ENCODE measurements at regions not wholly inside any gene's neighbourhood (a gene's known extent, or its start where the extent isn't known, plus 50 kb on each side); places are given as distances from the start of the nearest gene placed in this dataset.

- Histone ChIP-seq H3K36me3 (ENCODE audit: control insufficient read depth, insufficient read depth, low read length) (no peaks in the 10 kb centered on the region), H3K4ac (ENCODE audit: low read depth, low read length) (no peak overlapping the region), H4K5ac (ENCODE audit: low read length) (no peak overlapping the region), H3K27ac (ENCODE audit: low read depth, low read length) (no peak overlapping the region), H3K79me1 (ENCODE audit: low read length) (no peaks in the 10 kb centered on the region), H3K56ac (ENCODE audit: low read length) (no peak overlapping the region), H3K27me3 (ENCODE audit: insufficient read depth, low read length, poor library complexity) (no peaks in the 10 kb centered on the region), H3K23ac (ENCODE audit: low read length) (no peak overlapping the region), H3K4me3 (ENCODE audit: low read length) (no peak overlapping the region), H2BK5ac (ENCODE audit: low read length) (no peak overlapping the region), H2BK15ac (replicated peaks; ENCODE audit: low read depth) (no peak overlapping the region), H2BK120ac (ENCODE audit: low read depth, low read length) (no peak overlapping the region), H3K4me1 (ENCODE audit: control insufficient read depth, low read depth, low read length) (no peaks in the 10 kb centered on the region), H4K8ac (ENCODE audit: low read depth, low read length) (no peak overlapping the region), H2AK5ac (ENCODE audit: low read length) (no peak overlapping the region), H3K79me2 (ENCODE audit: control insufficient read depth, insufficient read depth, low read length) (no peaks in the 10 kb centered on the region), H3K4me2 (ENCODE audit: low read length) (no peak overlapping the region), H3K18ac (ENCODE audit: low read length) (no peak overlapping the region), H3K9ac (ENCODE audit: low read length) (no peak overlapping the region)
- DNase-seq = no peak
- WGBS (ENCODE audit: extremely low coverage, insufficient coverage, low lambda C conversion rate) = no CpG with 5 or more reads among the region's 5 CpGs
These were observed 413.2 kb downstream of the MED10 start for GRCh38 chr5:5965132-5965531.

- DNase-seq = no peak
- Histone ChIP-seq H3K27me3 (ENCODE audit: insufficient read depth, low read length, poor library complexity) (no peaks in the 10 kb centered on the region), H3K4ac (ENCODE audit: low read depth, low read length) (no peak overlapping the region), H3K23ac (ENCODE audit: low read length) (no peak overlapping the region), H3K79me2 (ENCODE audit: control insufficient read depth, insufficient read depth, low read length) (no peaks in the 10 kb centered on the region), H3K56ac (ENCODE audit: low read length) (no peak overlapping the region), H2AK5ac (ENCODE audit: low read length) (no peak overlapping the region), H3K4me3 (ENCODE audit: low read length) (no peak overlapping the region), H3K36me3 (ENCODE audit: control insufficient read depth, insufficient read depth, low read length) (no peaks in the 10 kb centered on the region), H3K27ac (ENCODE audit: low read depth, low read length) (no peak overlapping the region), H4K5ac (ENCODE audit: low read length) (no peak overlapping the region), H2BK15ac (replicated peaks; ENCODE audit: low read depth) (no peak overlapping the region), H3K79me1 (ENCODE audit: low read length) (no peaks in the 10 kb centered on the region), H4K8ac (ENCODE audit: low read depth, low read length) (no peak overlapping the region), H2BK5ac (ENCODE audit: low read length) (no peak overlapping the region), H3K9ac (ENCODE audit: low read length) (no peak overlapping the region), H2BK120ac (ENCODE audit: low read depth, low read length) (no peak overlapping the region), H3K4me1 (ENCODE audit: control insufficient read depth, low read depth, low read length) (no peaks in the 10 kb centered on the region), H3K18ac (ENCODE audit: low read length) (no peak overlapping the region), H3K4me2 (ENCODE audit: low read length) (no peak overlapping the region)
- no CpG with 5 or more reads among the region's 4 CpGs for WGBS (ENCODE audit: extremely low coverage, insufficient coverage, low lambda C conversion rate)
These were observed 414.0 kb downstream of the MED10 start for GRCh38 chr5:5964347-5964746.

GRCh38 chr5:5957737-5958136 is 420.6 kb downstream of the MED10 start:
- no peaks in the 10 kb centered on the region for H3K4me1 ChIP-seq (ENCODE audit: control insufficient read depth, low read depth, low read length)
- H2BK120ac ChIP-seq (ENCODE audit: low read depth, low read length) = no peak overlapping the region
- no peak overlapping the region for H2BK5ac ChIP-seq (ENCODE audit: low read length)
- H3K36me3 ChIP-seq (ENCODE audit: control insufficient read depth, insufficient read depth, low read length) = no peaks in the 10 kb centered on the region
- H2AK5ac ChIP-seq (ENCODE audit: low read length) = no peak overlapping the region
- H3K4me2 ChIP-seq (ENCODE audit: low read length) = no peak overlapping the region
- H3K27me3 ChIP-seq (ENCODE audit: insufficient read depth, low read length, poor library complexity) = no peaks in the 10 kb centered on the region
- H3K23ac ChIP-seq (ENCODE audit: low read length) = no peak overlapping the region
- H3K79me1 ChIP-seq (ENCODE audit: low read length) = no peaks in the 10 kb centered on the region
- H3K56ac ChIP-seq (ENCODE audit: low read length) = no peak overlapping the region
- H4K5ac ChIP-seq (ENCODE audit: low read length) = no peak overlapping the region
- no peak for DNase-seq
- H4K8ac ChIP-seq (ENCODE audit: low read depth, low read length) = no peak overlapping the region
- H3K27ac ChIP-seq (ENCODE audit: low read depth, low read length) = no peak overlapping the region
- H3K79me2 ChIP-seq (ENCODE audit: control insufficient read depth, insufficient read depth, low read length) = no peaks in the 10 kb centered on the region
- H3K4me3 ChIP-seq (ENCODE audit: low read length) = no peak overlapping the region
- H3K9ac ChIP-seq (ENCODE audit: low read length) = no peak overlapping the region
- no CpG with 5 or more reads among the region's 2 CpGs for WGBS (ENCODE audit: extremely low coverage, insufficient coverage, low lambda C conversion rate)
- H3K18ac ChIP-seq (ENCODE audit: low read length) = no peak overlapping the region
- no peak overlapping the region for H3K4ac ChIP-seq (ENCODE audit: low read depth, low read length)
- H2BK15ac ChIP-seq (replicated peaks; ENCODE audit: low read depth) = no peak overlapping the region

DNA sequence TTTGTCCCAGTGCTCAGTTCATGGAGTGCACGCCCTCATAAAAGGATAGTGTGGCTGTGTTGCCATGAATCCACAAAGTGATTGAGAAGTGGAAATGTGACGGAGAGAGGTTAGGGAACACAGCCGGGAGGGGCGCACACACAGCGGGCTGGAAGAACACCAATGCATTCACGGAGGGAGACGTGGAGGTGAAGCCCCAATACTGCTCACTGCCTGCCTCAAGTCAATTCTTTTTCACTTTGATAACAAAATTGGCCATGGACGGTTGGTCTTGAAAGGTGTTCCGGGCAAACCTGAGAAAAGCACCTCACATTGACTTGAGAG is 424.1 kb downstream of the MED10 start:
- H3K4ac ChIP-seq (ENCODE audit: low read depth, low read length) = no peak overlapping the region
- H2BK15ac ChIP-seq (replicated peaks; ENCODE audit: low read depth) = no peak overlapping the region
- H2BK5ac ChIP-seq (ENCODE audit: low read length) = no peak overlapping the region
- H3K4me3 ChIP-seq (ENCODE audit: low read length) = no peak overlapping the region
- H3K4me1 ChIP-seq (ENCODE audit: control insufficient read depth, low read depth, low read length) = no peaks in the 10 kb centered on the region
- no peaks in the 10 kb centered on the region for H3K36me3 ChIP-seq (ENCODE audit: control insufficient read depth, insufficient read depth, low read length)
- no peaks in the 10 kb centered on the region for H3K79me2 ChIP-seq (ENCODE audit: control insufficient read depth, insufficient read depth, low read length)
- no peak overlapping the region for H3K56ac ChIP-seq (ENCODE audit: low read length)
- no peak overlapping the region for H3K27ac ChIP-seq (ENCODE audit: low read depth, low read length)
- no peaks in the 10 kb centered on the region for H3K79me1 ChIP-seq (ENCODE audit: low read length)
- H3K4me2 ChIP-seq (ENCODE audit: low read length) = no peak overlapping the region
- H3K9ac ChIP-seq (ENCODE audit: low read length) = no peak overlapping the region
- no CpG with 5 or more reads among the region's 9 CpGs for WGBS (ENCODE audit: extremely low coverage, insufficient coverage, low lambda C conversion rate)
- H3K18ac ChIP-seq (ENCODE audit: low read length) = no peak overlapping the region
- no peak overlapping the region for H4K8ac ChIP-seq (ENCODE audit: low read depth, low read length)
- no peak overlapping the region for H2AK5ac ChIP-seq (ENCODE audit: low read length)
- no peak overlapping the region for H4K5ac ChIP-seq (ENCODE audit: low read length)
- H2BK120ac ChIP-seq (ENCODE audit: low read depth, low read length) = no peak overlapping the region
- no peak for DNase-seq
- H3K27me3 ChIP-seq (ENCODE audit: insufficient read depth, low read length, poor library complexity) = no peaks in the 10 kb centered on the region
- no peak overlapping the region for H3K23ac ChIP-seq (ENCODE audit: low read length)

DNA sequence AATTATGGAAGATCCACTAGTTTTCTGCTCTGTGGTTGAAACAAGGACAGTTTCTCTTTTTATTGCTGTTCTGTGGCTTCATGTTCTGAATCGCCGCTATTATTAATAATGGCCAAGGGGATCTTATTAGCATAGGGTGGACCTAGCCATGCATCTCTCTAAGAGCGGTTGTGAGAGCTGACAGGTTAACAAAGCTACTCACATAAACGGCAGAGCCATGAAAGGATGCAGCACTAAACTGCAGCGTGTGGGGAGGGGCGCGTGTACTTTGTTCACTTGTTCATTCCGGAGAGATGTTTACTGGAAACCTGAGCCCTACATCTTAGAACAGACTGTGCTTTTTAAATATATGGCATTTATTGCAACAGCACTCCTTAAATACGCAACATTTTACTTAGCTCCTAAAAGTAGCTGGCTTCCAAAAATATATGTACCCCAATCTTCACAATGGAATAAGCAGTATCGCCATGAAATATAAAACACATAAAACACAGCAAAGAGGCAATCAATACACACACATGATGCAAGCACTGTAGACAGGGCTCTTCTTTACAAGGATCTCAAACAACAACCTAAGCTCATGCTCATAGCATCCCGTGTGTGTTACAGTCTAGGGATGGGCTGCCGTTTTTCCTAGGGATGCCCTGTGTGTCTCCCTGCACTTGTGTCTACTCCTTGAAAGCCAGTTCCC is 424.6 kb downstream of the MED10 start:
- no peak overlapping the region for H4K5ac ChIP-seq (ENCODE audit: low read length)
- H3K27me3 ChIP-seq (ENCODE audit: insufficient read depth, low read length, poor library complexity) = no peaks in the 10 kb centered on the region
- WGBS (ENCODE audit: extremely low coverage, insufficient coverage, low lambda C conversion rate) = no CpG with 5 or more reads among the region's 12 CpGs
- no peak overlapping the region for H3K4ac ChIP-seq (ENCODE audit: low read depth, low read length)
- H3K36me3 ChIP-seq (ENCODE audit: control insufficient read depth, insufficient read depth, low read length) = no peaks in the 10 kb centered on the region
- H3K18ac ChIP-seq (ENCODE audit: low read length) = no peak overlapping the region
- no peak overlapping the region for H3K4me3 ChIP-seq (ENCODE audit: low read length)
- no peak overlapping the region for H2BK120ac ChIP-seq (ENCODE audit: low read depth, low read length)
- H3K23ac ChIP-seq (ENCODE audit: low read length) = no peak overlapping the region
- H2BK5ac ChIP-seq (ENCODE audit: low read length) = no peak overlapping the region
- H3K79me2 ChIP-seq (ENCODE audit: control insufficient read depth, insufficient read depth, low read length) = no peaks in the 10 kb centered on the region
- H3K4me2 ChIP-seq (ENCODE audit: low read length) = no peak overlapping the region
- no peak overlapping the region for H2BK15ac ChIP-seq (replicated peaks; ENCODE audit: low read depth)
- H3K79me1 ChIP-seq (ENCODE audit: low read length) = no peaks in the 10 kb centered on the region
- H3K27ac ChIP-seq (ENCODE audit: low read depth, low read length) = no peak overlapping the region
- H4K8ac ChIP-seq (ENCODE audit: low read depth, low read length) = no peak overlapping the region
- no peak overlapping the region for H2AK5ac ChIP-seq (ENCODE audit: low read length)
- no peaks in the 10 kb centered on the region for H3K4me1 ChIP-seq (ENCODE audit: control insufficient read depth, low read depth, low read length)
- H3K56ac ChIP-seq (ENCODE audit: low read length) = no peak overlapping the region
- H3K9ac ChIP-seq (ENCODE audit: low read length) = no peak overlapping the region
- no peak for DNase-seq

GRCh38 chr5:5951953-5952352 is 426.4 kb downstream of the MED10 start:
- no peak overlapping the region for H4K8ac ChIP-seq (ENCODE audit: low read depth, low read length)
- no peaks in the 10 kb centered on the region for H3K79me1 ChIP-seq (ENCODE audit: low read length)
- no peaks in the 10 kb centered on the region for H3K4me1 ChIP-seq (ENCODE audit: control insufficient read depth, low read depth, low read length)
- H3K4me2 ChIP-seq (ENCODE audit: low read length) = no peak overlapping the region
- no peak overlapping the region for H2BK15ac ChIP-seq (replicated peaks; ENCODE audit: low read depth)
- no peak overlapping the region for H3K9ac ChIP-seq (ENCODE audit: low read length)
- no peak overlapping the region for H2AK5ac ChIP-seq (ENCODE audit: low read length)
- H3K18ac ChIP-seq (ENCODE audit: low read length) = no peak overlapping the region
- no peak overlapping the region for H2BK5ac ChIP-seq (ENCODE audit: low read length)
- no peaks in the 10 kb centered on the region for H3K79me2 ChIP-seq (ENCODE audit: control insufficient read depth, insufficient read depth, low read length)
- no peak overlapping the region for H3K4ac ChIP-seq (ENCODE audit: low read depth, low read length)
- H3K27ac ChIP-seq (ENCODE audit: low read depth, low read length) = no peak overlapping the region
- H3K27me3 ChIP-seq (ENCODE audit: insufficient read depth, low read length, poor library complexity) = no peaks in the 10 kb centered on the region
- H3K36me3 ChIP-seq (ENCODE audit: control insufficient read depth, insufficient read depth, low read length) = no peaks in the 10 kb centered on the region
- no peak overlapping the region for H2BK120ac ChIP-seq (ENCODE audit: low read depth, low read length)
- no peak overlapping the region for H3K4me3 ChIP-seq (ENCODE audit: low read length)
- H3K56ac ChIP-seq (ENCODE audit: low read length) = no peak overlapping the region
- WGBS (ENCODE audit: extremely low coverage, insufficient coverage, low lambda C conversion rate) = no CpG with 5 or more reads among the region's 3 CpGs
- no peak for DNase-seq
- no peak overlapping the region for H4K5ac ChIP-seq (ENCODE audit: low read length)
- no peak overlapping the region for H3K23ac ChIP-seq (ENCODE audit: low read length)

Data from mesendoderm (in vitro differentiated cells).